HepG2 (cell line): ENCODE measurements at regions not wholly inside any gene's neighbourhood (a gene's known extent, or its start where the extent isn't known, plus 50 kb on each side); places are given as distances from the start of the nearest gene placed in this dataset.
A peak's percentile ranks its signal among the peaks of the same experiment; 100 is the strongest.

ENCODE experiments used
- ATAC-seq: fragments of 200-7000 bp; cut with Tn5 transposase; 3 replicates; pipeline ENCODE4 v1.9.1; 2020; ENCODE audit warnings: mild to moderate bottlenecking, moderate library complexity
- BruUV-seq: library from RNA; stranded (reverse); fragments of 400-500 nt; replicated peaks from 2 replicates; lab custom pipeline; 2021; lab: Mats Ljungman, UMichigan
- CTCF ChIA-PET: fragments of 300-600 bp; formaldehyde crosslinking; extraction: SDS; loops from one replicate; lab custom pipeline; 2021; ENCODE audit warnings: low total read pairs, inconsistent platforms, low intra/inter-chr PET ratio; lab: Yijun Ruan, JAX
- POLR2A ChIA-PET: fragments of 350-600 bp; sonication (Branson Sonifier 250); formaldehyde crosslinking; loops from one replicate; lab custom pipeline; 2020; ENCODE audit warnings: antibody characterized with exemption, inconsistent platforms; lab: Yijun Ruan, JAX
- DNase-seq: peaks from one replicate; pipeline ENCODE4 v3.0.0-alpha.2; 2015; ENCODE audit warnings: low spot score
- FAIRE-seq: peaks from 3 replicates; lab custom pipeline; 2011; peaks lifted over from hg19 to GRCh38; lab: Jason Lieb, UNC
- H2AFZ ChIP-seq: one replicate; pipeline ENCODE4 v1.6.1; 2011; ENCODE audit warnings: low read length, inconsistent platforms
- H3K27ac ChIP-seq: fragments of 300-600 bp; 3 replicates; pipeline ENCODE4 v1.8.0; 2011; ENCODE audit warnings: mixed run types, mild to moderate bottlenecking, mixed read lengths, low read length, inconsistent platforms; ENCODE audit not compliant: insufficient read depth; ENCODE audit errors: extremely low read length
- H3K27me3 ChIP-seq, 2 experiments: fragments of 200-600 bp in 1 of 2; 2 replicates in 1 of 2; 3 replicates in 1 of 2; pipeline versions ENCODE4 v1.6.0 to v1.8.0; 2011; ENCODE audit warnings: low read length in 2 of 2, mild to moderate bottlenecking in 2 of 2, moderate library complexity in 2 of 2, inconsistent platforms in 1 of 2; ENCODE audit not compliant: insufficient read depth in 2 of 2, control insufficient read depth in 1 of 2
- H3K36me3 ChIP-seq, 2 experiments: fragments of 200-600 bp in 1 of 2; replicated peaks in 1 of 2; 2 replicates in 1 of 2; 3 replicates in 1 of 2; pipeline versions ENCODE4 v1.5.1 to v1.8.0; 2011; ENCODE audit warnings: low read length in 2 of 2, inconsistent platforms in 1 of 2; ENCODE audit not compliant: insufficient read depth in 2 of 2, control insufficient read depth in 1 of 2
- H3K4me1 ChIP-seq: 2 replicates; pipeline ENCODE4 v1.5.1; 2012; ENCODE audit warnings: low read length, inconsistent platforms; ENCODE audit not compliant: insufficient read depth
- H3K4me2 ChIP-seq: 2 replicates; pipeline ENCODE4 v1.6.0; 2011; ENCODE audit warnings: low read depth, low read length, inconsistent platforms
- H3K4me3 ChIP-seq, 3 experiments: fragments of 200-600 bp in 1 of 3; sonication (generic), shearing (Covaris generic) in 1 of 3; replicated peaks in 1 of 3; 2 replicates each; pipeline ENCODE4 v1.5.1; 2011 to 2016; ENCODE audit warnings: low read length in 3 of 3, inconsistent platforms in 2 of 3, low read depth in 2 of 3, mild to moderate bottlenecking in 2 of 3, control low read depth in 1 of 3, mixed read lengths in 1 of 3; ENCODE audit not compliant: insufficient read depth in 1 of 3
- H3K79me2 ChIP-seq: one replicate; pipeline ENCODE4 v1.6.1; 2011; ENCODE audit warnings: low read length, inconsistent platforms; ENCODE audit not compliant: insufficient read depth
- H3K9ac ChIP-seq: 2 replicates; pipeline ENCODE4 v1.6.0; 2011; ENCODE audit warnings: mild to moderate bottlenecking, low read depth, low read length, inconsistent platforms; ENCODE audit not compliant: insufficient read depth
- H3K9me3 ChIP-seq: 2 replicates; pipeline ENCODE4 v1.5.1; 2012; ENCODE audit warnings: mild to moderate bottlenecking, low read length
- H4K20me1 ChIP-seq: 2 replicates; pipeline ENCODE4 v1.6.0; 2011; ENCODE audit warnings: inconsistent platforms, mild to moderate bottlenecking, low read length, moderate library complexity; ENCODE audit not compliant: insufficient read depth
- ATF7 ChIP-seq, 2 experiments: fragments of 450-650 bp in 1 of 2; sonication (generic) in 1 of 2; formaldehyde crosslinking in 1 of 2; IDR thresholded peaks; 2 replicates each; pipeline versions ENCODE4 v1.4.0 to v1.6.1; 2016 to 2020; ENCODE audit warnings: antibody characterized with exemption in 1 of 2, mild to moderate bottlenecking in 1 of 2, missing genetic modification reagents in 1 of 2
- CREB1 ChIP-seq, 2 experiments: fragments of 450-650 bp in 1 of 2; IDR thresholded peaks; 2 replicates each; pipeline ENCODE4 v1.6.1; 2016 to 2017; ENCODE audit warnings: control low read depth in 1 of 2, mild to moderate bottlenecking in 1 of 2, missing compliant biosample characterization in 1 of 2, missing genetic modification characterization in 1 of 2
- FIP1L1 ChIP-seq: fragments of 200-400 bp; formaldehyde crosslinking; IDR thresholded peaks from 2 replicates; pipeline ENCODE4 v1.6.1; 2018; ENCODE audit warnings: low read depth, mild to moderate bottlenecking, low read length, moderate library complexity, borderline replicate concordance; ENCODE audit not compliant: insufficient read depth
- FOXA3 ChIP-seq: IDR thresholded peaks from 2 replicates; pipeline ENCODE4 v1.6.1; 2016; ENCODE audit warnings: missing genetic modification reagents, missing compliant biosample characterization
- MAFF ChIP-seq: IDR thresholded peaks from 2 replicates; pipeline ENCODE4 v1.6.1; 2011; ENCODE audit warnings: low read depth, low read length, improper control_type of control experiment
- MAFK ChIP-seq, 2 experiments: IDR thresholded peaks in 1 of 2; conservative IDR thresholded peaks in 1 of 2; 2 replicates each; pipeline ENCODE4 v1.6.1; 2011; ENCODE audit warnings: improper control_type of control experiment in 2 of 2, low read length in 2 of 2
- MAZ ChIP-seq, 2 experiments: sonication (generic) in 1 of 2; formaldehyde crosslinking in 1 of 2; IDR thresholded peaks; 2 replicates each; pipeline versions ENCODE4 v1.5.0 to v1.6.1; 2012 to 2020; ENCODE audit warnings: low read depth in 2 of 2, mild to moderate bottlenecking in 2 of 2, borderline replicate concordance in 1 of 2, improper control_type of control experiment in 1 of 2, low read length in 1 of 2, missing genetic modification reagents in 1 of 2, moderate library complexity in 1 of 2
- PAX8 ChIP-seq: sonication (generic); formaldehyde crosslinking; IDR thresholded peaks from 2 replicates; pipeline ENCODE4 v1.8.0; 2022; ENCODE audit warnings: mild to moderate bottlenecking, missing genetic modification reagents, borderline replicate concordance
- SMARCC2 ChIP-seq: fragments of 450-650 bp; IDR thresholded peaks from 2 replicates; pipeline ENCODE4 v1.6.1; 2017; ENCODE audit warnings: antibody characterized with exemption, mild to moderate bottlenecking
- ZMYM2 ChIP-seq: sonication (generic); formaldehyde crosslinking; IDR thresholded peaks from 2 replicates; pipeline ENCODE4 v1.8.0; 2022; ENCODE audit warnings: mild to moderate bottlenecking, missing genetic modification reagents
- ZNF33B ChIP-seq: sonication (generic); formaldehyde crosslinking; IDR thresholded peaks from 2 replicates; pipeline ENCODE4 v1.5.1; 2020; ENCODE audit warnings: mild to moderate bottlenecking, missing genetic modification reagents
- ZNF678 ChIP-seq: sonication (generic); formaldehyde crosslinking; IDR thresholded peaks from 2 replicates; pipeline ENCODE4 v1.4.0; 2020; ENCODE audit warnings: mild to moderate bottlenecking, missing genetic modification reagents
- WGBS: methylation state at CpG from one replicate; pipeline ENCODE4 v1.1.6; 2017; ENCODE audit warnings: low lambda C conversion rate; 5-methylcytosine and 5-hydroxymethylcytosine counted together
- in situ Hi-C: cut with HindIII; loops from 2 replicates; pipeline ENCODE4 v1.10.0; 2017; ENCODE audit warnings: low pct_unique_long_range_greater_than_20kb; ENCODE audit not compliant: extremely low pct_ligation_motif_present
- intact Hi-C: fragments of 100-400 bp; cut with micrococcal nuclease; formaldehyde crosslinking; loops from one replicate; pipeline ENCODE4 v1.10.0; 2022; ENCODE audit not compliant: unreplicated experiment
- TF ChIP-seq, protein P1 (sequence below): sonication (generic); formaldehyde crosslinking; IDR thresholded peaks from 2 replicates; pipeline ENCODE4 v1.4.0; 2020; ENCODE audit warnings: mild to moderate bottlenecking, missing genetic modification reagents, borderline replicate concordance

DNA sequence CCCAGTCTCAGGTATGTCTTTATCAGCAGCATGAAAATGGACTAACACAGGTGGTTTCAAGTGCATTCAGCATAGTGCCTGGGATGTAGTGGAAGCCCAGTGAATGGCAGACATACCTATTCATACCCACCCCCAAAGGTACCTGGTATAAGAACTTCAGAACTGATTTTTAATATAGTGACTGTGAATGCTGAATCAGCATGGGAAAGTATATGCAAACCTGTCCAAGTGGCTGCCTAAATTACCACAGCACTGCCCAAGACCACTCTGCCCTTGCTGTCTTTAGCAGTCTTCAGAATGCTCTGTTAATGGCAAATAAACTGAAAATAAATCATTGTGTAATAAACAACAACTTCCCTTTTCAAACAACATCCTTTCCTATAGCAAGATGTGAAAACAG lies 312.1 kb downstream of the GPAM start:
- Histone ChIP-seq H3K36me3 (no peaks in the 10 kb centered on the region), H4K20me1 (no peaks in the 10 kb centered on the region), H2AFZ (no peak overlapping the region), H3K4me1 (no peaks in the 10 kb centered on the region), H3K4me3 (no peak overlapping the region), H3K9me3 (no peaks in the 10 kb centered on the region), H3K79me2 (no peaks in the 10 kb centered on the region), H3K4me2 (no peak overlapping the region), H3K9ac (no peak overlapping the region), H3K27me3 (no peaks in the 10 kb centered on the region), H3K27ac (no peak overlapping the region)
- TF ChIP-seq MAFK (conservative IDR thresholded peaks at IDR 0.05 in 1 of 2, IDR thresholded peaks at IDR 0.05 in 1 of 2; ENCODE audit: low read length in 2 of 2) (peak; percentile 6 to 53; a peak in 2 of 4 replicates), SMARCC2 (no peak), MAFF (0 out of 2 replicates have a peak, but pooled peaks have one; percentile 16)
- DNase-seq, result no peak
- intact Hi-C loops, result no loop called here
- ChIA-PET CTCF (no interaction called here), POLR2A (no interaction called here)
- in situ Hi-C loops, result no loop called here
- FAIRE-seq, result no peak
- no TSS peak for BruUV-seq
- no peak for ATAC-seq

DNA sequence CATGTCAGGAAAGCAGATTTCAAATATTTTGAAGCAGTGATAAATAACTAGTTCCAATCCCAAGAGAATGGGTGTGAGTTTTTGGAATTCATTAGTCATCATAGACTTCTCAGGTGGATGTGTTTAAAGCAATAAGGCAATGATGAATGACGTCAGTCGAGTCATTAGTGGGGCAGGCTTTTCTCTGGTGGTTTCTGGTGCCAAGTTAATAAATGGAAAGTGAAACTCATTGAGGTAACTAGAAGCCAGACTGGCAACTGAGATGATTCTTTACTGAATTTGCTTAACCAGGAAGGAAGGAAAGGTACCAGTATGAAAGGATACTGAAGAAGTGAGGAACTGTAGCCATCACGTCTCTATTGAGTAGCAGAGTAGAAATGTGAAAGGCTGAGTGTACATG lies 311.0 kb downstream of the GPAM start:
- Histone ChIP-seq H3K27me3 (no peaks in the 10 kb centered on the region), H3K27ac (no peak overlapping the region)
- 1% methylated on average over 3 of the region's 3 CpGs for WGBS
- no peak for TF ChIP-seq MAZ (IDR thresholded peaks at IDR 0.05; ENCODE audit: borderline replicate concordance, low read depth, low read length)
- TF ChIP-seq MAZ (CRISPR knock-in tag; IDR thresholded peaks at IDR 0.05; ENCODE audit: low read depth), result no peak
- TF ChIP-seq ATF7 (IDR thresholded peaks at IDR 0.05), result peak; percentile 85
- TF ChIP-seq ATF7 (CRISPR knock-in tag; IDR thresholded peaks at IDR 0.05), result no peak
- TF ChIP-seq, protein P1, sequence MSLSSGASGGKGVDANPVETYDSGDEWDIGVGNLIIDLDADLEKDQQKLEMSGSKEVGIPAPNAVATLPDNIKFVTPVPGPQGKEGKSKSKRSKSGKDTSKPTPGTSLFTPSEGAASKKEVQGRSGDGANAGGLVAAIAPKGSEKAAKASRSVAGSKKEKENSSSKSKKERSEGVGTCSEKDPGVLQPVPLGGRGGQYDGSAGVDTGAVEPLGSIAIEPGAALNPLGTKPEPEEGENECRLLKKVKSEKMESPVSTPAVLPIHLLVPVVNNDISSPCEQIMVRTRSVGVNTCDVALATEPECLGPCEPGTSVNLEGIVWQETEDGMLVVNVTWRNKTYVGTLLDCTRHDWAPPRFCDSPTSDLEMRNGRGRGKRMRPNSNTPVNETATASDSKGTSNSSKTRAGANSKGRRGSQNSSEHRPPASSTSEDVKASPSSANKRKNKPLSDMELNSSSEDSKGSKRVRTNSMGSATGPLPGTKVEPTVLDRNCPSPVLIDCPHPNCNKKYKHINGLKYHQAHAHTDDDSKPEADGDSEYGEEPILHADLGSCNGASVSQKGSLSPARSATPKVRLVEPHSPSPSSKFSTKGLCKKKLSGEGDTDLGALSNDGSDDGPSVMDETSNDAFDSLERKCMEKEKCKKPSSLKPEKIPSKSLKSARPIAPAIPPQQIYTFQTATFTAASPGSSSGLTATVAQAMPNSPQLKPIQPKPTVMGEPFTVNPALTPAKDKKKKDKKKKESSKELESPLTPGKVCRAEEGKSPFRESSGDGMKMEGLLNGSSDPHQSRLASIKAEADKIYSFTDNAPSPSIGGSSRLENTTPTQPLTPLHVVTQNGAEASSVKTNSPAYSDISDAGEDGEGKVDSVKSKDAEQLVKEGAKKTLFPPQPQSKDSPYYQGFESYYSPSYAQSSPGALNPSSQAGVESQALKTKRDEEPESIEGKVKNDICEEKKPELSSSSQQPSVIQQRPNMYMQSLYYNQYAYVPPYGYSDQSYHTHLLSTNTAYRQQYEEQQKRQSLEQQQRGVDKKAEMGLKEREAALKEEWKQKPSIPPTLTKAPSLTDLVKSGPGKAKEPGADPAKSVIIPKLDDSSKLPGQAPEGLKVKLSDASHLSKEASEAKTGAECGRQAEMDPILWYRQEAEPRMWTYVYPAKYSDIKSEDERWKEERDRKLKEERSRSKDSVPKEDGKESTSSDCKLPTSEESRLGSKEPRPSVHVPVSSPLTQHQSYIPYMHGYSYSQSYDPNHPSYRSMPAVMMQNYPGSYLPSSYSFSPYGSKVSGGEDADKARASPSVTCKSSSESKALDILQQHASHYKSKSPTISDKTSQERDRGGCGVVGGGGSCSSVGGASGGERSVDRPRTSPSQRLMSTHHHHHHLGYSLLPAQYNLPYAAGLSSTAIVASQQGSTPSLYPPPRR, result no peak
- no peak for TF ChIP-seq FOXA3
- TF ChIP-seq CREB1 (IDR thresholded peaks at IDR 0.05), result peak; percentile 90
- TF ChIP-seq CREB1 (CRISPR knock-in tag; IDR thresholded peaks at IDR 0.05), result no peak
- no peak for TF ChIP-seq ZNF678 (CRISPR knock-in tag)
- no peak for TF ChIP-seq ZMYM2 (CRISPR knock-in tag)
- TF ChIP-seq ZNF33B (CRISPR knock-in tag), result no peak
- TF ChIP-seq FIP1L1, result no peak
- no peak for TF ChIP-seq PAX8 (CRISPR knock-in tag)

More for the DNA sequence above, 311.0 kb downstream of the GPAM start:
- DNase-seq (no peak), FAIRE-seq (no peak), ATAC-seq (no peak)
- Histone ChIP-seq H4K20me1 (no peaks in the 10 kb centered on the region), H3K79me2 (no peaks in the 10 kb centered on the region), H3K4me2 (no peak overlapping the region), H3K4me1 (no peaks in the 10 kb centered on the region), H3K4me3 (no peak overlapping the region), H3K9me3 (no peaks in the 10 kb centered on the region; the same call in 1 of the 2 replicates), H2AFZ (no peak overlapping the region), H3K36me3 (no peaks in the 10 kb centered on the region), H3K9ac (no peak overlapping the region)
- intact Hi-C loops, result no loop called here
- in situ Hi-C loops, result no loop called here
- ChIA-PET POLR2A (no interaction called here), CTCF (no interaction called here)
- no TSS peak for BruUV-seq
